ENCODE measurements at regions not wholly inside any gene's neighbourhood (a gene's known extent, or its start where the extent isn't known, plus 50 kb on each side); places are given as distances from the start of the nearest gene placed in this dataset.
"Not testable (repeated sequence)": the region's sequence is repeated elsewhere in the genome, so short reads cannot be mapped to it uniquely, and the experiment has no call there.

DNA sequence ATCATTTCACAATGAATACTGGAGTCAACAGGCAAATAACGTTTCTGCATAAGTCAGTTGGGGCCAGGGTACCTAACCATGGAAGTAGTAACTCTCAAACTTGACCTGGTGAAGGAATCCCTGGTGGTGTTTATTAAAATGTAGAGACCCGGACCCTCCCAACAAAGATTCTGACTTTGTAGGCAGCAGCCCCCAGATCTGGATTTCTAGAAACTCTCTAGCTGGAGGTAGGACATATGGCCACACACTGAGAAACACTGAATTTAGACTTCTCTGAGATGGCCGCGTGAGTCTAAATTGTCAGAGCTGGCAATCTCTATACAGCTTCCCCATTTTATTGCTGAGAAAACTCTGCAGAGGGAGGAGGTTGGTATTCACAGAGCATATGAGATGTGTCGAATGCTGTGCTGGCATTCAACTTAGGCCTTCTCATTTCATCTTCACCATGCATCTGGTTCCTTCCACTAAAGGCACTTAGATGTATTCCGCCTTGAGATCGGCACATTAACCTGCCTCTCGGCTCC is 278.1 kb downstream of the CYRIA start:
- Mint-ChIP-seq H3K4me3 (no peak overlapping the region), H3K9me3 (peaks cover 0 to 5% of the 10 kb centered on the region in 2 donors), H3K4me1 (no peaks in the 10 kb centered on the region), H3K27ac (no peak overlapping the region), H3K36me3 (no peaks in the 10 kb centered on the region), H3K27me3 (no peaks in the 10 kb centered on the region)
- ATAC-seq (replicated peaks), result no peak
- no peak for DNase-seq

DNA sequence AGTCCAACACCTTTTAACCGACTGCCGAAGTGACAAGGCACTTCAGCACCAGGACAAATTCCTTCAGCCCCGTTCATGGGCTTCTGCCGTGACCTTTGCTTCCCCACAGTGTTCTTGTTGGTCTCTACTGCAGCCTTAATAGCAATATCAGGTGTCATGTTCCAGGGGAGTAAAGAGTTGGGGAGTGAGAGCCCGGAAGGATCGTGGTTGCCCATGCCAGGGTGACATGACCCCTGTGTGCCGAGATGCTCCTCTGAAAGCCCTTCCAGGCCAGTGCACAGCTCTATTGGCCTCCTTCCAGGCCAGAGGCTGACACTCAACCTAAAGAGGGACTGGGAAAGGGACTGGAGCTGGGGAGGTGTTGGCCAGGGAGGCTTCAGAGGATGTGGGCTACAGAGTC is 279.2 kb downstream of the CYRIA start:
- ATAC-seq (replicated peaks) (no peak), DNase-seq (no peak)
- Mint-ChIP-seq H3K27me3 (no peaks in the 10 kb centered on the region), H3K27ac (no peak overlapping the region), H3K36me3 (no peaks in the 10 kb centered on the region), H3K9me3 (peaks cover 0 to 3% of the 10 kb centered on the region in 2 donors), H3K4me3 (no peak overlapping the region), H3K4me1 (no peaks in the 10 kb centered on the region)

DNA sequence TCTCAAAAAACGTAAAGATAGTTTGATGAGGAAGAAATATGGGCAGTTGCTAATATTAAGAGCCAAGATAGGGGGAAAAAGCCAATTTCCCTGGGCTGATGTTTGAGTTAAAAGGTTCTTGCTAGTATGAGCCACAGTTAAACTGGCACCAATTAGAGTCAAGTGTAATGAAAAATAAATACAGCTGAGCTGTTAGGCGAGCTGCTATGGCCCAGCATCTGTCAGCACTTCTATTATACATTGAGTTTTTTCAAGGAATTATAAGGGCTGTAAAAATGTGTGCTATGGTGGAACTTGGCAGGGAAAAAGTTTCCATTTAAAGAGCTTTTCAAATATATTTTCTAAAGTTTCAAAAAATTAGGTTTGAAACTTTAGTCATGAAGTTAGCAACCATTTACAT is 279.6 kb downstream of the CYRIA start:
- DNase-seq (no peak), ATAC-seq (replicated peaks) (no peak)
- Mint-ChIP-seq H3K36me3 (no peaks in the 10 kb centered on the region), H3K4me1 (no peaks in the 10 kb centered on the region), H3K27ac (no peak overlapping the region), H3K9me3 (no peaks in the 10 kb centered on the region), H3K4me3 (no peak overlapping the region), H3K27me3 (no peaks in the 10 kb centered on the region)

DNA sequence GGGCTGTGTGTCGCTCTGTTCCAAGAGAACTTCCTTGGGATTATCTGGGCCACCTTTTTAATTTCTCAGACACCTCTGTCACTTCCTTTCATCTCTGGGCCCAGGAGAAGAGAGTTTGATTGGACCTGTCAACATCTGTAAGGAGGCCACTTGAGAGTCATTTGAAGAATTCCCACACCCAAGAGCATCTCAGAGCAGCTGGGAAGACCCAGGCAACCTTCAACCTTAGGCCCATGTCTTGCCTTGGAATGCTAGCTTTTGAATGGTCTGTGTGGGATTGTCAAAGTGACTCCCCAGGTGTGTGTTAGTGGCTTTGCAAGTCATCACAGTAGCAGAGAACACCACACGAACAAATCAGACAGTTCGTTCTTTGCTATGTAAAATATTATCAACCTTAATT is 280.3 kb downstream of the CYRIA start:
- DNase-seq (no peak), ATAC-seq (replicated peaks) (no peak)
- no peak overlapping the region for H3K4me3 Mint-ChIP-seq
- H3K4me1 Mint-ChIP-seq, result no peaks in the 10 kb centered on the region
- H3K36me3 Mint-ChIP-seq, result no peaks in the 10 kb centered on the region
- H3K27me3 Mint-ChIP-seq, result no peaks in the 10 kb centered on the region
- no peak overlapping the region for H3K27ac Mint-ChIP-seq
- no peaks in the 10 kb centered on the region for H3K9me3 Mint-ChIP-seq

DNA sequence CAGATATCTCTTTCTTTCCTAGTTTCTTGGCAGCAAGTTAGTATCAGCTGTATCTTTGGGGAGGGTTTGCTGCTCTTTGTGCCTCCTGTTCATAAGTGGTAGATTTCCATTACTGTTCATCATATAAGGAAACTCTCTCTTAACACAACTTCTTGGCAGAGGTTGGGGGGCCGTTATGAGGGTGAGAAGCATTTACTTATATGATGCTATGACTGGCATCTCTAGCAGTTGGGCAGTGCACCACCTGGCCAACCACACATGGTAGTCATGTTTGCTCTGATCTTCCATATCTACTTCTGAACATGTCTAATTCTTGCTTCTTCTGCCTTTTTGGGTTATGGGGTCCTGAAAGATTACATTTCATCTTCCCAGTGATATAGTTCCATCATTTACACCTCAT is 282.2 kb downstream of the CYRIA start:
- Mint-ChIP-seq H3K9me3 (no peaks in the 10 kb centered on the region), H3K27ac (no peak overlapping the region), H3K36me3 (no peaks in the 10 kb centered on the region), H3K4me3 (no peak overlapping the region), H3K27me3 (no peaks in the 10 kb centered on the region), H3K4me1 (no peaks in the 10 kb centered on the region)
- ATAC-seq (replicated peaks), result no peak
- DNase-seq, result no peak

DNA sequence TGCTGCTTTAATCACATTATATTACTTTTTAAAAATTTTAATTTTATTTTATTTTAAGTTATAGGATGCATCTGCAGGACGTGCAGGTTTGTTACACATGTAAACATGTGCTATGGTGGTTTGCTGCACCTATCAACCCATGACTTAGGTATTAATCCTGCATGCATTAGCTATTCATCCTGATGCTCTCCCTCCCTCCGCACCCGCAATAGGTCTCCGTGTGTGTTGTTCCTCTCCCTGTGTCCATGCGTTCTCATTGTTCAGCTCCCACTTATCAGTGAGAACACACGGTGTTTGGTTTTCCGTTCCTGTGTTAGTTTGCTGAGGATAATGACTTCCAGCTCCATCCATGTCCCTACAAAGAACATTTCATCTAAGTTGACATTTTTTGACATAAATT is 283.2 kb downstream of the CYRIA start:
- no peak overlapping the region for H3K27ac Mint-ChIP-seq
- ATAC-seq (replicated peaks) (no peak), DNase-seq (no peak)
- H3K4me3 Mint-ChIP-seq, result no peak overlapping the region
- H3K9me3 Mint-ChIP-seq, result no peaks in the 10 kb centered on the region
- H3K36me3 Mint-ChIP-seq, result no peaks in the 10 kb centered on the region
- H3K27me3 Mint-ChIP-seq, result no peaks in the 10 kb centered on the region
- no peaks in the 10 kb centered on the region for H3K4me1 Mint-ChIP-seq

DNA sequence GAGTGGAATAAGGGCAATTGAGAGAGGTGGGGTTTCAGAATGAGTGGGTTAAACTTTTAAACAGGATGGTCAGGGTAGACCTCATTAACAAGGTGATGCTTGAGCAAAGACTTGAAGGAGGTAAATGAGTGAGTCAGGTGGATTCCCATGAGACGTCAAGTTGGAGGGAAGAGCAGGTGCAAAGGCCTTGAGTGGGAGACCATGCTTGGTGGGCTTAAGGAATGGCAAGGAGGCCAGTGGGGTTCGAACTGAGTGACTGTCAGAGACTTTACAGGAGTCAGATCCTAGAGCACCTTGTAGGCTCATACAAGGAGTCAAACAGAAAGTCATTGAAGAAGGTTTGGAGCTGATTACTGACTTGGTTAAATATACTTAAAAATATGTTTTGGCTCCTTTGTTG is 284.1 kb downstream of the CYRIA start:
- no peak overlapping the region for H3K27ac Mint-ChIP-seq
- no peaks in the 10 kb centered on the region for H3K4me1 Mint-ChIP-seq
- H3K4me3 Mint-ChIP-seq, result no peak overlapping the region
- H3K27me3 Mint-ChIP-seq, result no peaks in the 10 kb centered on the region
- no peak for DNase-seq
- ATAC-seq (replicated peaks), result no peak
- no peaks in the 10 kb centered on the region for H3K36me3 Mint-ChIP-seq
- no peaks in the 10 kb centered on the region for H3K9me3 Mint-ChIP-seq

DNA sequence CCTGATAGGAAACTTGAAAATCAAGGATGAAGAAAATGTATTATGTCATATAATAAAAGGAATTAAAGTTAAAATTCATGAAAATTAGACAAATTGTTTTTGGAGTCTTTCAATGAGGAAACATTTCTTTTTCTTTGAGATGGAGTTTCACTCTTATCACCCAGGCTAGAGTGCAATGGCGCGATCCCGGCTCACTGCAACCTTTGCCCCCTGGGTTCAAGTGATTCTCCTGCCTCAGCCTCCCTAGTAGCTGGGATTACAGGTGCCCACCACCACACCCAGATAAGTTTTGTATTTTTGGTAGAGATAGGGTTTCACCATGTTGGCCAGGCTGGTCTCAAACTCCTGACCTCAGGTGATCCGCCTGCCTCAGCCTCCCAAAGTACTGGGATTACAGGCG is 285.7 kb downstream of the CYRIA start:
- not testable (repeated sequence) for H3K27ac Mint-ChIP-seq; DNase-seq; ATAC-seq (replicated peaks); H3K36me3 Mint-ChIP-seq; H3K4me3 Mint-ChIP-seq; H3K9me3 Mint-ChIP-seq; H3K4me1 Mint-ChIP-seq; H3K27me3 Mint-ChIP-seq

DNA sequence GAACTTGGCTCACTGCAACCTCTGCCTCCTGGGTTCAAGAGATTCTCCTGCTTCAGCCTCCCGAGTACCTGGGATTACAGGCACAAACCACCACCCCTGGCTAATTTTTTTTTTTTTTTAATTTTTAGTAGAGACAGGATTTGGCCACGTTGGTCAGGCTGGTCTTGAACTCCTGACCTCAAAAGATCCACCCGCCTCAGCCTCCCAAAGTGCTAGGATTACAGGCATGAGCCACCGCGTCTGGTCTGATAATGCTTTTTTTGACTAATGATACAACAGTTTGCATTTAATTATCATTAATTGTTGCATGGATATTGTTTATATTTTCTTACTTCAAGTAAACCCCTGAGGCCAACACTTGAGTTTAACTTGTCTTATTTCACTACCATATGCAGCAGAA is 286.6 kb downstream of the CYRIA start:
- not testable (repeated sequence) for H3K9me3 Mint-ChIP-seq; H3K27ac Mint-ChIP-seq; H3K4me3 Mint-ChIP-seq; ATAC-seq (replicated peaks); H3K4me1 Mint-ChIP-seq; H3K36me3 Mint-ChIP-seq; H3K27me3 Mint-ChIP-seq; DNase-seq

DNA sequence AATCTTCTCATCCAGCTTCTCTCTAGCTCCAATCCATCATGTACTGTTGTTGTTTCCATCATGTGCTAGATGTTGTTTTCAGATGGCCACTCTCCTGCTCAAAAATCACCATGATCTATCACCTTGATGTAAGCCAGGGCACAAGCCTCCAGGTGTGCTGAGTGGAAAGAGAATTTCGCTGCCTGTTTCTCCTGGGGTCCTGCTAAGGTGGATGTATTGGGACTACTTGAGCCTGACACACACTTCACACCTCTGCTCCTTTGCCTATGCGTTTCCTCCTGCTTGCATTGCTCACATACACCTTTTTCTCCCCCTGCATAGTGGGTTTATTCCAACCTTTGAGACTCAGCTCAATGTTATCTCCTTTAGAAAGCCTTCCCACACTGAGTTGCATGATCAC is 287.6 kb downstream of the CYRIA start:
- Mint-ChIP-seq H3K27me3 (peaks cover 0 to 12% of the 10 kb centered on the region in 2 donors), H3K9me3 (no peaks in the 10 kb centered on the region), H3K27ac (no peak overlapping the region), H3K4me1 (no peaks in the 10 kb centered on the region), H3K4me3 (no peak overlapping the region), H3K36me3 (no peaks in the 10 kb centered on the region)
- no peak for DNase-seq
- ATAC-seq (replicated peaks), result no peak

DNA sequence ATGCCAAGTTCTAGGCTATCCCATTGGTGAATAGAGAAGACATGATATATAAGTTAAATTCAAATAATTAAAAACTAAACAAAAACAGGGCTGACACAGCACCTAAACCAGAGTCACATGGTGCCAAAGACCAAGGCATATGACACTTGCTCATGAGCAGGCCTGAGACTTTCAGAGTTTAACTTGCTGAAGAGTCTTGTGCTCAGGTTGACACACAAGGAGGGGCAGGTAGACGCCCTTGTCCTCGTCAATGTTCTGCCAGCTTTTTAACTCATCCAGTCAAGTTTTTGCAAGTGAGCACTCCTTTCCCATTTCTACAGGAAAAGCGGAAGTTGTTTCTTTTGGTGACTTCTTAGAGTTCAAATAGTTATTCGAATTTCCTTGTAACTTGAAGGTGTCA is 289.7 kb downstream of the CYRIA start:
- Mint-ChIP-seq H3K4me1 (no peaks in the 10 kb centered on the region), H3K27ac (no peak overlapping the region)
- ATAC-seq (replicated peaks), result no peak

DNA sequence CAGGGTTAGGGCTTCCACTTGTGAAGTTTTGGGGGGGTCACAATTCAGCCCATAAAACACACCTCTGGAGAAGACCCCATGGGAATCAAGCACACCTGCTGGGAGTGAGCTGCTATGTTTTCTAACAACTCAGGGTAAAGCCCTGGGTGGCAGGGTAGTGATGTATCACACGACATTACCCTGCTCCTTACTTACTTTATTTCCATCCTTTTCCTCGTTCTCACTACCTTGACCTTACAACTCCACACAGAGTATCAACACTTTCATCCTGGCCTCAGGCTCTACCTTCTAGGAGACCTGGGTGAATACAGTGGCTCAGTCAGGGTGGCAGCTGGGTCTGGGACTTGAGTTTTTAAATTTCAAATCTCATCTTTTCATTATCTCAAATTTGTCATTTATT is 290.3 kb downstream of the CYRIA start:
- DNase-seq (no peak), ATAC-seq (replicated peaks) (no peak)
- Mint-ChIP-seq H3K4me1 (no peaks in the 10 kb centered on the region), H3K36me3 (no peaks in the 10 kb centered on the region), H3K27ac (no peak overlapping the region), H3K9me3 (no peaks in the 10 kb centered on the region), H3K27me3 (peaks cover 0 to 12% of the 10 kb centered on the region in 2 donors), H3K4me3 (no peak overlapping the region)

More for the DNA sequence above, 289.7 kb downstream of the CYRIA start:
- no peak overlapping the region for H3K4me3 Mint-ChIP-seq
- no peaks in the 10 kb centered on the region for H3K36me3 Mint-ChIP-seq
- no peaks in the 10 kb centered on the region for H3K9me3 Mint-ChIP-seq
- no peak for DNase-seq
- H3K27me3 Mint-ChIP-seq, result peaks cover 0 to 12% of the 10 kb centered on the region in 2 donors

DNA sequence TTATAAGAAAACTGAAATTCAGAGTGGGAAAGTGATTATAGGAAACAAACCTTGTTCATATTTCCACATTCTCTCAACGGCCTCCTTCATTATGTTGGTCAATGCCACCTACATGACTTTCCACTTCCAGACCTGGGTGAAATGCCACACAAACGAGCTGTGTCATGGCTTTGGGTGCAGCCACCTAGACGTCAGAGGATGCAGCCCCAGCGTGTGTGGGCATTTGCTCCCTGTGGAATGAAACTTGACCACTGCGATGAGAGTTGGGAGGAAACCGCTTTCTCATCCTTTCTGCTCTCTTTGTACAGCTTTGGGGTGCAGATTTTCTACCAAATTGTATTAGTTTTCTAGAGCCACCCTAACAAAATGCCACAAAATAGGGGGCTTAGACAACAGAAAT is 291.0 kb downstream of the CYRIA start:
- H3K27ac Mint-ChIP-seq, result no peak overlapping the region
- H3K27me3 Mint-ChIP-seq, result peaks cover 0 to 12% of the 10 kb centered on the region in 2 donors
- no peaks in the 10 kb centered on the region for H3K4me1 Mint-ChIP-seq
- DNase-seq, result no peak
- no peaks in the 10 kb centered on the region for H3K9me3 Mint-ChIP-seq
- no peaks in the 10 kb centered on the region for H3K36me3 Mint-ChIP-seq
- no peak overlapping the region for H3K4me3 Mint-ChIP-seq
- ATAC-seq (replicated peaks), result no peak

DNA sequence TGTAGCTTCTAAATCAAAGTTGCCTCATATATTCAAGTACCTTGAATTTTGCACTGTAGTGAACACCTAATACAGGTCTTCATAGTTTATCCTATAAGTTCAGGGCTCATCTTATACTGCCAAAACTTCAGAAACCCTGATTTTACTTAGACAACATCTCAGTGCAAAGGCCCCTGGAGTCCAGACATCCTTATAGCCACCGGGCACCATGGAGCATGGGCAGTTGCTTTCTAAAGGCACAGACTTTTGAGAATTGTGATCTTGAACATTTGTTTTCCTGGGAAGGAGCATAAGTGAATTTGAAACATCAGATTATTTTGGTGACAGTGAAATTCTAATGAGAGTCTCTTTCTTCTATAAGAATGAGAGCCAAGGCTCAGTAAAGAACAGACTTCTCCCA is 292.3 kb downstream of the CYRIA start:
- Mint-ChIP-seq H3K36me3 (no peaks in the 10 kb centered on the region), H3K27me3 (peaks cover 0 to 12% of the 10 kb centered on the region in 2 donors)

DNA sequence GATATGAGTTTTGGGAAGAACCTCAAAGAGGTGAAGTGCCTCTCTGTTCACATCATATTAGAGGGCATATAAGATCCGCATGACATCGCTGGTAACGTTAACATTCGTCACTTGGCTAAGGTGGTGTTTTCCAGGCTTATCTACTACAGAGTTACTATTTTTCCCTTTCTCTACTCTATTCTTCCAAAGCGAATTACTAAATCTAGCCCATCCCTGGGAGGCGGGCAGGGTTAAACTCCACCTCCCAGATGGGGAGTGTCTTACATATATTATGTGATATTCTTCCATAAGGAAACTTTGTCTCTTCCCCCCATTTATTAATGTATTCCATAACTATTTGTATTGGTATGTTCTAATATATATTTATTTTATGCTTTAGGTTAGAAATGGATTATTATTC is 293.9 kb downstream of the CYRIA start:
- no peak for ATAC-seq (replicated peaks)
- Mint-ChIP-seq H3K36me3 (no peaks in the 10 kb centered on the region), H3K27me3 (peaks cover 0 to 12% of the 10 kb centered on the region in 2 donors), H3K27ac (no peak overlapping the region), H3K4me1 (no peaks in the 10 kb centered on the region), H3K9me3 (no peaks in the 10 kb centered on the region), H3K4me3 (no peak overlapping the region)
- no peak for DNase-seq

More for the DNA sequence above, 292.3 kb downstream of the CYRIA start:
- no peak overlapping the region for H3K27ac Mint-ChIP-seq
- H3K4me1 Mint-ChIP-seq, result no peaks in the 10 kb centered on the region
- H3K9me3 Mint-ChIP-seq, result no peaks in the 10 kb centered on the region
- no peak for ATAC-seq (replicated peaks)
- no peak overlapping the region for H3K4me3 Mint-ChIP-seq
- DNase-seq, result no peak

DNA sequence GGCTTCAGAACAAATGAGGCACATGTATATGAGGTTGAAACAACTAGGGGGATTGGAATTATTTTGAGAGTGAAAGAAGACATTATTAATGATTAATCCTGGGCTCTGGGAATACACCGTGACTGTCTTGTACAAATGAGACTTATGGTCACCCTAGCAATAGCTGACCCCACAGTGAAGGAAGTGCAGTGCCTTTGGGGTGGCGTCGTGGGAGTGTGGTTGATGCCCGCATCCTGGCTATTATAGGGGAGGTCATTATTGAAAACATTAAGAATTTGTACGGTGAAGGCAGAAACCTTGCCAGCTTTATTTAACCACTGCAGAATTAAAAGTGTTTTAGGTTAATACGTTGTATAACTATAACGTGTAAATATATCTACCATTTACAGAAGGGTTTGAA is 296.7 kb downstream of the CYRIA start:
- no peak for ATAC-seq (replicated peaks)
- Mint-ChIP-seq H3K4me1 (no peaks in the 10 kb centered on the region), H3K36me3 (no peaks in the 10 kb centered on the region), H3K27me3 (peaks cover 0 to 5% of the 10 kb centered on the region in 2 donors), H3K27ac (no peak overlapping the region), H3K9me3 (no peaks in the 10 kb centered on the region), H3K4me3 (no peak overlapping the region)
- no peak for DNase-seq
